ENCODE measurements at regions not wholly inside any gene's neighbourhood (a gene's known extent, or its start where the extent isn't known, plus 50 kb on each side); places are given as distances from the start of the nearest gene placed in this dataset.
A peak's percentile ranks its signal among the peaks of the same experiment; 100 is the strongest.

DNA sequence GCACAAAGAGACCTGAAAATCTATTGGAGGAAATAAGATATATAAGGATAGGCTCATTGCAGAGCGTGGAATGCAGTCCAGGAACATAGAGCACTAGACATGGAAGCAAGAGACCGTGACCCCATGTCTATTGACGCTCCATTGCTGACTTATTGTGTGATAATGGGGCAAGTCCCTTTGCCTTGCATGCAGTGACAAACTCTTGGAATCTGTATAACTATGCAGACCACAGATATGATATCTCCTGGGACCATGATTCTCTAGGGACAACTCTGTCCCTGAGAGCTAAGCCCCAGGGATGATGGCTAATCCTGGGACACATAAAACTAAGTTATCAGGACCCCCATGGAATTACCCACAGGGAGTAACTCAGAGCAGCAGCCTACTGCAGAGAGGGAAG, 73.1 kb upstream of the PRDX6 start:
- no peak for DNase-seq

GRCh38 chr1:173405281-173405680, 71.9 kb upstream of the PRDX6 start:
- no peak for DNase-seq

GRCh38 chr1:173405834-173406233, 71.3 kb upstream of the PRDX6 start:
- no peak for DNase-seq

GRCh38 chr1:173406783-173407230, 70.3 kb upstream of the PRDX6 start:
- peak; percentile 13 for DNase-seq

DNA sequence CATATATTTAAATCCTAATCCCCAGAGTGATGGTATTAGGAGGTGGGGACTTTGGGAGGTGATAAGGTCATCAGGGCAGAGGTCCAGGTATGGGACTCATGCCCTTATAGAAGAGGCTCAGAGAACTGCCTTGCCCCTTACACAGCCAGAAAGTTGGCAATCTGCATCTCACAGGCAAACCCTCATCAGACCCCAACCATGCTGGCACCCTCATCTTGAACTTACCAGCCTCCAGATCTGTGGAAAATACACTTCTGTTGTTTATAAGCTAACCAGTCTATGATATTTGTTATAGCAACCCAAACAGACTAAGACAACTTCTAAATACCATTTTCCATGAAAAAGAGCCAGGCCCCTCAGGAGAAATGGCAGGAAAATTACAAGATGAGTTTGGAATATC, 69.3 kb upstream of the PRDX6 start:
- DNase-seq: no peak

- no peak for DNase-seq
Measured at GRCh38 chr1:173408886-173409285, 68.2 kb upstream of the PRDX6 start.

GRCh38 chr1:173409613-173410012, 67.5 kb upstream of the PRDX6 start:
- DNase-seq: peak; percentile 39

DNA sequence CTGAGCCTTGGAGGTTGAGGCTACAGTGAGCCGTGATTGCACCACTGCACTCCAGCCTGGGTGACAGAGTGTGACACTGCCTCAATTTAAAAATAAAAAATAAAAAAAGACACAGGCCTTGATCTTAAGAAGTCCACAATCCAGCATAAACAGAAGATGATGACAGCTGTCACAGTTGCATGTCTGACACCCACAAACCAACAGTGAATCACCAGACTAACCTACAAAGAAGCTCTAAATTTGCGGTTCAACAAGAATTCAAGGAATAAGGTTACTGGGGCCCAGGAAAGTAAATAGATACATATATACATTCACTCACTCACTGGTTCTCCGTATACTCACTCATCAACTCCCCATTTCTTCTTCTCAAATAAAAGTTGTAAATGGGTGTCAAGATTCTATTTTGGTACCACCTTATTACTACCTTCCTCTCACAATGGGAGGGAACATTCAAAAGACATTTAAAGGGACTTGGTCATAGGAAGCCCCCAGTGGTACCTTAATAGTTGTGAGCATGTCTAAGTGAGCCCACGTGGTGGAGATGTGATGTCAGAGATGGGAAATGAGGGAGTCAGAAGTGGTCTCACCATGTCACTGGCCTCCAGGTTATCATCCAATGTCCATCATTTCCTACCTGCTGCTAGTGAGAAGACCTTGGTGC, 66.9 kb upstream of the PRDX6 start:
- DNase-seq: no peak

DNA sequence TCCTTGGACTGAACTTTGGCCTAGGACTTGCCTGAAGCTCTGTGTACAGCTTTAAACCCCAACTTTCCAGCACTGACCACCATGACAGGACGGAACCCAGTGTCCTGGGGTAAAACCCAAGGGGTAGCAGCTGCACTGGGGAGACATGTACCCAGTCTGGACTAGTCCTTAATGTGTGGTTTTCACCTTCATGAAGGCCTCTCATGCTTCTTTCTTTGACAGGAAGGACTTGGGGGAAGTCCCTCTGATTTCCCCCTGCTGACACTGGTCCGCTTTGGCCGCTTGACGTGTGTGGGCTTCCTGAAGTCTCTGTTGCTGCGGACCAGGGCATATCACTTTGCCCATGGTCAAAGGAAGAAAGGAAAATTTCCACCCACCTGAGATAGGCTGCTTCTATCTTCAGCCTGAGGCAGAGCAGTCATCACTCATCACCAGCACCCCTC, 66.3 kb upstream of the PRDX6 start:
- no peak for DNase-seq

GRCh38 chr1:173411835-173412742, 65.0 kb upstream of the PRDX6 start:
- DNase-seq: no peak

GRCh38 chr1:173413271-173413707, 63.8 kb upstream of the PRDX6 start:
- no peak for DNase-seq

GRCh38 chr1:173414136-173414535, 63.0 kb upstream of the PRDX6 start:
- DNase-seq: no peak

DNA sequence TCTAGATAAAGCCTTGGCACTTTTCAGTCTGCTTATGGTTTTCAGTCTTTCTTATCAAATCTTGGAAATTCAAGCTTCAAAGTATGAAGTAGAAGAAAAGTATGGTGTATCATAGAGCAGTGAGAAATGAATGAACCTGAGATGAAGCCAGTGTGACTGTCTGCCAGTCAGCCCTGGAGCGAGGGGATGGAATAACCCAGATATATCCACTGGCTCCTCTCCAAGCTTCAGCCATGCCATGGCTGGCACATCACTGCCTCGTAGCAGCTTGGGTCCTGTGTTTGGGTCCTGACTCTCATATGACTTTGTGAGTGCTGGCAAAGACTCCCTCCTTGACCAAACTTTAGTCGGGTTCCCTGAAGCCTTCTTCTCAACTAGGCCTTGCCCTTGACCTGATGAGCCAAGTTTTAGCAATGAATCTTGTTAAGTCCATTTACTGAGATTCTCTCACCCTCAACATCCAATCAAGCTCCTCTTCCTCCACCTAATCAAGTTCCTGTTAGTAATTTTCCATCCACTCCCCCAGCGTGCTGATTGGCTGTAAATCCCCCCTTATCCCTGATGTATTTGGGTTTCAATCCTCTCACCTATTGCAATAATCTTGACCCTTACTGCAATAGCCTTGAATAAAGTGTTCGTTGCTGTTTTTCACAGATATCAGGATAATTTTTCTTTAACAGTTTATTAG, 62.5 kb upstream of the PRDX6 start:
- DNase-seq: no peak

- no peak for DNase-seq
Measured at GRCh38 chr1:173415490-173415889, 61.6 kb upstream of the PRDX6 start.

GRCh38 chr1:173415905-173416450, 61.2 kb upstream of the PRDX6 start:
- no peak for DNase-seq

GRCh38 chr1:173417563-173417962, 59.6 kb upstream of the PRDX6 start:
- DNase-seq: no peak

DNA sequence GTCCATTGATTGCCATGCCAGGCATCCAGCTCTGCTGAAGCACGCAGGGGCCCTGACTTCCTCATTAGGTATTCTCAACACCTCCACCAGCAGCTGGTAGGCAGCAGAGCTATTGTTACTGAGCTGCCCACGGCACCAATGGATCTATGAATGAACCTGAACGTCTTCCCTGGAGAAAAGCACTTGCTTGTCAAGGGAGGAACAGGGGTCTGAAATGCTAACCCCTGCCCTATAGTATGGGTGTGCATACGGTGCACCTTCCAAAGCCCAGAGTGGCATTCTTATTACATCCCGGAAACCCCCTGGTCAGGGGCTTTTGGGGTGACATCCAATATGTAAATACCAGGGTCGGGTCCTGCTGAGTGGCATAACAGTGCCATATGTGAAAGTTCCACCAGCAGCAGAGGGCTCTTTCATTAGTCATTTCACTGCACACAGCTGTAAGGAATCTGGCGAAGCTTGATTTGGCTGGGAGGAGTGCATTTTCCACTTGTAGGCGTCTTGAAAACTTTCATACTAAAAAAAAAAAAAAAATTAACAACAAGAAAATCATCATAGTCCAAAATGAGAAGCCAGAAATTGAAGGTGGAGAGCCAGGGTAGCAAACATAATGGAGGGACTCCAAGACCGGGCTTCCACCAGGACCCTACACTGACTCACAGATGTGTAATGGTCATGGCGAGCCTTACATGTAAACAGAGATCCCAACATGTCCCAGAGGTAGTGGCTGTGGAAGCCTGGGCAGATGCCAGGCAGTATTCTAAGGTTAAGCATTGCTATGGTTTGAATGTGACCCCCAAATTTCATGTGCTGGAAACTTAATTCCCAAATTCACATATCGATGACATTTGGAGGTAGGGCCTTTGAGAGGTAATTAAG, 58.8 kb upstream of the PRDX6 start:
- no peak for DNase-seq

DNA sequence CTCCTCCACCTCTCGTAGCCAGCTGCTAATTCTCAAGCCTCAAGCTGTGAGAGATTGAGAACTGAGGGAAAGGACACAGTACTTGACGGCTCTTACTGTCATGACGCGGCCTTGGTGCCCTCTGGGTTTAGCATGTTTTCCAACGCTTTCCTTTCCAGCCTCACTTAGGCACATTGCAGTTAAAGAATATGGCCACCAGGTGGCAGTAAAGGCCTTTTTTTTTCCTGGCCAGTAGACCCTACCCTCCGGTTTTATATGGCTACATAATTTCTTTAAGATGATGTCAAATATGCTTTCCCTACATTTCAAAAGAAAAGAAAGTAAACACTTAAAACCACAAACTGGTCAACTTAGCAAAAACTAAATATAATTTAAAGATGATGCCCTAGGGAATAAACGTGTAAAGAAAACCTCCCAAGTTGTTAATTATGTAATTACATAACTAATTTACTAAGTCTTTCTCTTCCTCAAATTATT, 56.8 kb upstream of the PRDX6 start:
- DNase-seq: peak; percentile 67

- no peak for DNase-seq
Measured at GRCh38 chr1:173421286-173421685, 55.8 kb upstream of the PRDX6 start.

DNA sequence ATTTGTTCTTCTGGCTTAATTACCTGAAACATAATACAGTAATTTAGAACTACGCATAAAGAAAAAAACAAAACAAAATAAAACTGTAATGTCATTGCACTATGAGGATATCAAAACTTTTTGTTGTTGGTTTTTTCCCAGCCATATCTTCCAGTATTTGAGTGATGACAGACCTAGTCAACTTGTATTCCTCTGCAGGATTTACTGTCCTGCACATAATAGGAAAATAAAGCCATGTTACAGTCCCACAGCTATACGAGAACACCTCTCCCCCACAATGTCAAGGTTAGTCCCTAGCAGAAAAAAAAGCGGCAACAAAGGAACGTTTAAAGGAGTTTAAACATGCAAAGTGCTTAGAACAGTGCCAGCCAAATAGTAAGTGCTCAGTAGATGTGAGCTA, 55.3 kb upstream of the PRDX6 start:
- DNase-seq: no peak

GRCh38 chr1:173422456-173422976, 54.6 kb upstream of the PRDX6 start:
- DNase-seq: no peak

DNA sequence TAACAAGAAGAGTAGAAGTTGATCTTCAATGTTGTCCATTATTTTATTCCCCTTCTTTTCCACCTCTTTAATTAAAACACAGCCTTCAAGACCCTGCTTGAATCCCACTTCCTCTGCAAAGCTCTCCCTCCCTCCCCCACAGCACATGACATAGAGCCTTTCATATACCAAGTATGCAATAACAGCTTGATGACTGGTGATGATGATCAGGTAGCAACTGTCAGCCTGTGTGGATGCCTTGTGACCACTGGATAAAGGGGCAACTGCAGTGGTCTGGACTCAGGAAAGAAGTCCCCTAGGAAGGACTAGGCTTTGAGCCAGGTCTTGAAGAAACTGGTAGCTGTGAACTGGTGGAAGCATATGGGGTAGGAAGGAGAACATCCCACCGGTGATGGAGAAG, 53.8 kb upstream of the PRDX6 start:
- DNase-seq: no peak
